ENCODE measurements at regions not wholly inside any gene's neighbourhood (a gene's known extent, or its start where the extent isn't known, plus 50 kb on each side); places are given as distances from the start of the nearest gene placed in this dataset.

DNA sequence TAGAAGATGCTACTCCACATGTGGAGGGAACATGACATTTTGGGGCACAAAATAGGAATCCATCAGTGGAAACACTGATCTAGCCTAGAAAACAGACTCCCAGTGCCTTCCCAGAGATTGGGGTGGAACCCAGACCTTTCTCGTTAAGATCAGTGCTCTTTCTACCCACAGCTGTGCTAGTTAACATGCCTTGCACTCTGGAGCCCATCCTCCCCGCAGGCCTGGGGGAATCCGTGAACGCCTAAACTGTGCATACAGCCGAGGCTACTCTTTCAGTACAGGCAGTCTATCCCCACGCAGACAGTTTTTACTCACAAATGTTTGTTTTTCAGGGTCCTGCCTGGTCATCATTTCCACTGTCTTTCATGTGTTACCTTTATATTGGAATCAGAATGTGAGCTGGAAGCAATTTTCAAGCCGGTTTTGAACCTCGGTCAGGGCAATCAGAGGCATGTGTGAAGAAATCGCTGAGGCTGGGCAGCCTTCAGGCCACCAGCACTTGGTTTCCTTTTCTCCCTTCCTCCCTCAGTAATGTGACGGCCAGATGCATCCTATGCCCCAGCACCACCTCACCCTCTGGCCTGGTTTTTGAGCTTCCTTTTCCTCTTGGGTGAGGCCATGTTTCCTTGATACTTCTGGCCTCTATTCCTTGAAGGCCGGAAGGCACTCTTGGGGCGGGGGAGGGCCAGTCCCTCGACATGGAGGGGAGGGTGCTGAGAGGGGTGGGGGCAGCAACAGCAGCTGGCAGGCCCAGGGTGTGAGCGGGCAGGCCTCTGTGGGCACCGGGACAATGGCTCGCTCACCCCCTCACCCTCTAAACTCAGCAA, 123.6 kb upstream of the GALNT15 start:
- Histone ChIP-seq H3K27me3 (ENCODE audit: control insufficient read depth, extremely low read depth, insufficient read depth, low read length) (no peaks in the 10 kb centered on the region), H3K9me3 (ENCODE audit: control insufficient read depth, low read depth, low read length) (no peaks in the 10 kb centered on the region), H3K9ac (ENCODE audit: control insufficient read depth, extremely low read depth, insufficient read depth, low read length) (no peak overlapping the region), H3K27ac (ENCODE audit: control insufficient read depth, insufficient read depth, low read length) (no peak overlapping the region), H3K36me3 (ENCODE audit: control insufficient read depth in 2 of 2, extremely low read depth in 1 of 2, insufficient read depth in 2 of 2, low read length in 2 of 2) (no peaks in the 10 kb centered on the region), H3K4me2 (ENCODE audit: control insufficient read depth, extremely low read depth, insufficient read depth, low read depth, low read length) (no peak overlapping the region), H4K20me1 (ENCODE audit: control insufficient read depth, extremely low read depth, insufficient read depth, low read length) (no peaks in the 10 kb centered on the region), H3K4me1 (ENCODE audit: control insufficient read depth, extremely low read depth, insufficient read depth, low read length) (no peaks in the 10 kb centered on the region), H3K79me2 (ENCODE audit: control insufficient read depth, insufficient read depth, low read length) (no peaks in the 10 kb centered on the region), H2AFZ (ENCODE audit: control insufficient read depth, low read length) (no peak overlapping the region), H3K4me3 (ENCODE audit: control insufficient read depth in 2 of 3, extremely low read depth in 1 of 3, insufficient read depth in 2 of 3, low read depth in 1 of 3, low read length in 3 of 3) (no peak overlapping the region), H3K9me1 (ENCODE audit: control insufficient read depth, extremely low read depth, insufficient read depth, low read length) (no peaks in the 10 kb centered on the region)
- FAIRE-seq (no peak), DNase-seq (ENCODE audit: low read depth, low spot score) (no peak)
- dilution Hi-C loops (cut with MboI; ENCODE audit: extremely low pct_ligation_motif_present, low sequenced_read_pairs): no loop called here
- TF ChIP-seq EZH2 (IDR thresholded peaks at IDR 0.05; ENCODE audit: low read length) (no peak), CTCF (optimal IDR thresholded peaks at IDR 0.05 in 1 of 3, IDR thresholded peaks at IDR 0.05 in 1 of 3, conservative IDR thresholded peaks at IDR 0.05 in 1 of 3; ENCODE audit: extremely low read depth in 1 of 3, insufficient read depth in 2 of 3, low read length in 3 of 3) (no peak)

DNA sequence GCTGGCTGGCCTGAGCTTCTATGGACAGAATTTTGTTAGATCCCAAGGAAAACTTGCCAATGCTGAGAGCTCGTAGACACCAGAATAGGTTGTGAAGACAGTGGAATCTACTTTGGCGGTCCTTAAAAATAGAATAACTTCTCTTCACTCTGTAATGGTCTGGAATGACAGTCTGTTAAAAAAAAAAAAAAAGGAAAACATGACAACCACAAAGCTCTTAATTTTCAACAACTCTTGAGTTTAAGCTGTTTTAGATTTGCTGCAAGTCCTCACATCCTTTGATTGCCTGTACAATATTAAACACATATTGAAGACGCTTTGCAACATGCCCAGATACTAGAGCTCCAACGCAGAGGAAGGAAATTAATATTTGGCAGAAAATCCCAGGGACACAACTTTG, 122.8 kb upstream of the GALNT15 start:
- Histone ChIP-seq H3K9ac (ENCODE audit: control insufficient read depth, extremely low read depth, insufficient read depth, low read length) (no peak overlapping the region), H3K4me2 (ENCODE audit: control insufficient read depth, extremely low read depth, insufficient read depth, low read depth, low read length) (no peak overlapping the region), H3K9me1 (ENCODE audit: control insufficient read depth, extremely low read depth, insufficient read depth, low read length) (no peaks in the 10 kb centered on the region), H3K79me2 (ENCODE audit: control insufficient read depth, insufficient read depth, low read length) (no peaks in the 10 kb centered on the region), H3K27me3 (ENCODE audit: control insufficient read depth, extremely low read depth, insufficient read depth, low read length) (no peaks in the 10 kb centered on the region), H4K20me1 (ENCODE audit: control insufficient read depth, extremely low read depth, insufficient read depth, low read length) (no peaks in the 10 kb centered on the region), H3K36me3 (ENCODE audit: control insufficient read depth in 2 of 2, extremely low read depth in 1 of 2, insufficient read depth in 2 of 2, low read length in 2 of 2) (no peaks in the 10 kb centered on the region), H3K27ac (ENCODE audit: control insufficient read depth, insufficient read depth, low read length) (no peak overlapping the region), H3K9me3 (ENCODE audit: control insufficient read depth, low read depth, low read length) (no peaks in the 10 kb centered on the region), H2AFZ (ENCODE audit: control insufficient read depth, low read length) (no peak overlapping the region), H3K4me3 (ENCODE audit: control insufficient read depth in 2 of 3, extremely low read depth in 1 of 3, insufficient read depth in 2 of 3, low read depth in 1 of 3, low read length in 3 of 3) (no peak overlapping the region), H3K4me1 (ENCODE audit: control insufficient read depth, extremely low read depth, insufficient read depth, low read length) (no peaks in the 10 kb centered on the region)
- TF ChIP-seq EZH2 (IDR thresholded peaks at IDR 0.05; ENCODE audit: low read length) (no peak), CTCF (optimal IDR thresholded peaks at IDR 0.05 in 1 of 3, IDR thresholded peaks at IDR 0.05 in 1 of 3, conservative IDR thresholded peaks at IDR 0.05 in 1 of 3; ENCODE audit: extremely low read depth in 1 of 3, insufficient read depth in 2 of 3, low read length in 3 of 3) (no peak)
- no peak for FAIRE-seq
- dilution Hi-C loops (cut with MboI; ENCODE audit: extremely low pct_ligation_motif_present, low sequenced_read_pairs): no loop called here
- DNase-seq (ENCODE audit: low read depth, low spot score): no peak

Data from keratinocyte (primary cell).